ENCODE measurements at regions not wholly inside any gene's neighbourhood (a gene's known extent, or its start where the extent isn't known, plus 50 kb on each side); places are given as distances from the start of the nearest gene placed in this dataset.

DNA sequence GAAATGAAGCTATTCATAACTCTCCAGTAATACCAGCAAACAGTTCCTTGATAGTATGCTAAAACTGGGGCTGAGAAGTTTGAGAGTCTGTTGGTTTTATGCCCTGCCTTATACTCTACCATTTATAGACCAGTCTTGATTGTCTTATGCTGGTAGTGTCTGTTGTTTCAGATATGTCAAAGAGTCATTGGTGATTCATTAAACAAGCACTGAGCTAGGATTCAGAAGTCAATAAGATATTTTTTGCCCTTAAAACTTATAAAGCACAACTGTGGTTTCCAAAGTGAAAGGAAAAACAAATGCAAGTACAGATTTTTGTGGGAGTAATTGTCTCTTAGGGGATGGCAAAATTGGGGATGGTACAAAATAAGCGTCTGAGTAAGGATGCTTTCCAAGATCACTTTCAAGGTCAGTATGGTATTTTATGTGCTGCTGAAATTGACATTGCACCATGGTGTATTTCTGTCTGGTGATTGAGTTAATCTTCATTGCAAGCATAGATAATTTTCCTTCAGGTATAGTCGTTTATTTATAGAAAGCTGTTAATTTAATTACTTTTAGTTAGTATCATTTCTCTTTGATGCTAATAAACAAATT is 289.5 kb upstream of the E2F7 start (continued):
- TF ChIP-seq USF2 (IDR thresholded peaks at IDR 0.05; ENCODE audit: borderline replicate concordance, low read depth, low read length) (no peak), RAD51 (IDR thresholded peaks at IDR 0.05) (no peak), REST (IDR thresholded peaks at IDR 0.05; ENCODE audit: low read depth, low read length) (no peak), CREB1 (IDR thresholded peaks at IDR 0.05; ENCODE audit: low read depth) (no peak)

DNA sequence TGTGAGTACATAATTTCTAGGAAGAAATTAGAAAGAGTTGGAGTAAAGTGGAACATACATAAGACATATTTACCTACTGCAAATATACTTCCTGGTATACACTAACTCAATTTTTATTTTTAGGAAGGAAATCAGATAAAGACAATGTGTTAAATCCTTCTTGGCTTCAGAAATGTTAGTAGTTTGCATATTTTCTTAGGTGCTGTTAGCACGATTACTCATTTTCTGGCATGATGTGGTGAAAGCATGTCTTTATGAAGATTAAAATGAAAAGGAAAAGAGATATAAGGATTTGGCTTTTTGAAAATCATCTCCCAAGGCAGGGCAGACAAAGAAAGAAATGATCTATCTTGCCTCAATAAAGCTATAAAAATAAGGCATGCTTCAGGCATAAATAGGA is 287.6 kb upstream of the E2F7 start:
- no peak overlapping the region for H3K27ac ChIP-seq (ENCODE audit: control insufficient read depth, insufficient read depth)
- FAIRE-seq = no peak
- in situ Hi-C loops (cut with MboI) = no loop called here
- H3K4me2 ChIP-seq (ENCODE audit: control insufficient read depth, insufficient read depth) = no peak overlapping the region
- no peak for DNase-seq (ENCODE audit: low read depth, low spot score)
- H3K27me3 ChIP-seq (replicated peaks in 1 of 2; ENCODE audit: control insufficient read depth in 2 of 2, insufficient read depth in 2 of 2, low read length in 1 of 2) = no peaks in the 10 kb centered on the region
- no peaks in the 10 kb centered on the region for H3K4me1 ChIP-seq (ENCODE audit: control insufficient read depth, insufficient read depth, low read length)
- POLR2A ChIA-PET = no interaction called here
- H3K36me3 ChIP-seq (ENCODE audit: control insufficient read depth in 2 of 2, insufficient read depth in 2 of 2, low read length in 1 of 2) = no peaks in the 10 kb centered on the region
- ATAC-seq = no peak
- RAD21 ChIA-PET (ENCODE audit: unreplicated experiment) = no interaction called here
- 0% methylated on average over 1 of the region's 1 CpG for WGBS (ENCODE audit: insufficient coverage, insufficient replicate concordance, low lambda C conversion rate, missing lambda C conversion rate)
- no peak for TF ChIP-seq BRCA1 (IDR thresholded peaks at IDR 0.05; ENCODE audit: low read depth, low read length)
- TF ChIP-seq ASH2L (IDR thresholded peaks at IDR 0.05; ENCODE audit: borderline replicate concordance, low read depth) = no peak
- no peak for TF ChIP-seq CTCF (IDR thresholded peaks at IDR 0.05 in 2 of 3, conservative IDR thresholded peaks at IDR 0.05 in 1 of 3; ENCODE audit: control insufficient read depth in 2 of 3, extremely low read depth in 1 of 3, insufficient read depth in 1 of 3, low read depth in 3 of 3, low read length in 3 of 3)
- no peak for TF ChIP-seq FOS (IDR thresholded peaks at IDR 0.05; ENCODE audit: borderline replicate concordance, extremely low read depth, insufficient read length)
- TF ChIP-seq EED (IDR thresholded peaks at IDR 0.05; ENCODE audit: low read depth) = no peak
- TF ChIP-seq ZNF24 (IDR thresholded peaks at IDR 0.05) = no peak
- no peak for TF ChIP-seq TAF1 (IDR thresholded peaks at IDR 0.05; ENCODE audit: borderline replicate concordance, low read depth, low read length)
- no peak for TF ChIP-seq CEBPB (IDR thresholded peaks at IDR 0.05; ENCODE audit: borderline replicate concordance in 1 of 2, low read depth in 2 of 2, low read length in 2 of 2)
- TF ChIP-seq SKIL (IDR thresholded peaks at IDR 0.05; ENCODE audit: low read depth, poor library complexity, severe bottlenecking) = no peak
- TF ChIP-seq SREBF1 (IDR thresholded peaks at IDR 0.05; ENCODE audit: low read length) = no peak
- H3K79me2 ChIP-seq (ENCODE audit: control insufficient read depth, insufficient read depth, low read length) = no peaks in the 10 kb centered on the region
- intact Hi-C loops (cut with micrococcal nuclease; ENCODE audit: unreplicated experiment) = no loop called here
- CTCF ChIA-PET = interaction anchor here (1.0 kb wide), 1 partner anchor 303 kb away, joined by 4 read pairs; no protein-coding TSS in a partner anchor
- no TSS peak for BruUV-seq (replicated peaks)
- no peak overlapping the region for H3K9ac ChIP-seq (ENCODE audit: control insufficient read depth, insufficient read depth, low read length)
- H2AFZ ChIP-seq (ENCODE audit: control insufficient read depth, low read depth, low read length) = no peak overlapping the region
- no peaks in the 10 kb centered on the region for H4K20me1 ChIP-seq (ENCODE audit: control insufficient read depth, insufficient read depth)
- no peak overlapping the region for H3K4me3 ChIP-seq
- no peaks in the 10 kb centered on the region for H3K9me3 ChIP-seq (replicated peaks; ENCODE audit: control insufficient read depth, insufficient read depth, low read length)
- SMC1A ChIA-PET (ENCODE audit: uncharacterized antibody, unreplicated experiment) = interaction anchor here (1.0 kb wide), 1 partner anchor 26 kb away, joined by 4 read pairs; no protein-coding TSS in a partner anchor

All from GM12878 (cell line).